H1 (cell line): ENCODE measurements at regions not wholly inside any gene's neighbourhood (a gene's known extent, or its start where the extent isn't known, plus 50 kb on each side); places are given as distances from the start of the nearest gene placed in this dataset.
A peak's percentile ranks its signal among the peaks of the same experiment; 100 is the strongest.

Source experiments
- CTCF ChIA-PET: fragments of 300-600 bp; sonication (Branson Sonifier 250); formaldehyde crosslinking; loops from one replicate; lab custom pipeline; 2021; ENCODE audit not compliant: partially characterized antibody; lab: Charles Lee
- POLR2A ChIA-PET: fragments of 300-600 bp; sonication (Branson Sonifier 250); formaldehyde crosslinking; loops from one replicate; lab custom pipeline; 2021; ENCODE audit warnings: inconsistent platforms; ENCODE audit not compliant: partially characterized antibody; lab: Charles Lee
- DNase-seq, 2 experiments: peaks; one replicate each; pipeline versions ENCODE4 v3.0.0 to v3.0.0-alpha.2; 2010 to 2022; ENCODE audit warnings: low spot score in 2 of 2, low read depth in 1 of 2, mixed read lengths in 1 of 2
- FAIRE-seq: peaks from 2 replicates; lab custom pipeline; 2011; peaks lifted over from hg19 to GRCh38; lab: Jason Lieb, UNC
- H2AFZ ChIP-seq: 2 replicates; pipeline ENCODE4 v1.8.1; 2012; ENCODE audit warnings: low read length, inconsistent platforms
- H2AK5ac ChIP-seq: 2 replicates; pipeline ENCODE4 v1.6.1; 2013; ENCODE audit warnings: low read depth, low read length
- H2BK120ac ChIP-seq: replicated peaks from 2 replicates; pipeline ENCODE3; 2013; ENCODE audit warnings: low read depth, low read length, inconsistent platforms
- H2BK12ac ChIP-seq: 2 replicates; pipeline ENCODE4 v1.6.1; 2013; ENCODE audit warnings: low read depth, low read length
- H2BK15ac ChIP-seq: 2 replicates; pipeline ENCODE4 v1.6.1; 2013; ENCODE audit warnings: low read length
- H2BK20ac ChIP-seq: 2 replicates; pipeline ENCODE4 v1.6.1; 2013; ENCODE audit warnings: low read length
- H2BK5ac ChIP-seq: 2 replicates; pipeline ENCODE4 v1.6.1; 2013; ENCODE audit warnings: low read depth, low read length
- H3K14ac ChIP-seq: 2 replicates; pipeline ENCODE4 v1.6.1; 2013; ENCODE audit warnings: inconsistent platforms; ENCODE audit not compliant: insufficient read length
- H3K18ac ChIP-seq: 2 replicates; pipeline ENCODE4 v1.6.1; 2013; ENCODE audit warnings: low read length; ENCODE audit errors: extremely low read depth
- H3K23ac ChIP-seq: 2 replicates; pipeline ENCODE4 v1.6.1; 2013; ENCODE audit warnings: inconsistent platforms; ENCODE audit not compliant: insufficient read length
- H3K23me2 ChIP-seq: 2 replicates; pipeline ENCODE4 v1.6.1; 2013; ENCODE audit warnings: low read depth, low read length
- H3K27ac ChIP-seq: 2 replicates; pipeline ENCODE4 v1.6.1; 2011; ENCODE audit warnings: low read depth, low read length, inconsistent platforms
- H3K27me3 ChIP-seq, 4 experiments: replicated peaks in 1 of 4; 1 replicate in 1 of 4; 2 replicates in 3 of 4; pipeline versions ENCODE4 v1.6.1 to v1.8.1; 2011 to 2013; ENCODE audit warnings: low read length in 3 of 4, mild to moderate bottlenecking in 3 of 4, inconsistent platforms in 2 of 4, mixed read lengths in 2 of 4, moderate library complexity in 1 of 4; ENCODE audit not compliant: control insufficient read depth in 3 of 4, insufficient read depth in 3 of 4; ENCODE audit errors: extremely low read depth in 1 of 4
- H3K36me3 ChIP-seq, 4 experiments: 2 replicates each; pipeline versions ENCODE4 v1.6.1 to v1.8.1; 2011 to 2013; ENCODE audit warnings: mild to moderate bottlenecking in 4 of 4, low read length in 3 of 4, moderate library complexity in 2 of 4, control low read depth in 1 of 4, inconsistent platforms in 1 of 4; ENCODE audit not compliant: insufficient read depth in 4 of 4, control insufficient read depth in 2 of 4
- H3K4ac ChIP-seq: replicated peaks from 2 replicates; pipeline ENCODE3; 2013; ENCODE audit warnings: low read length, low read depth, mixed read lengths, inconsistent platforms; ENCODE audit not compliant: insufficient read length
- H3K4me1 ChIP-seq, 4 experiments: replicated peaks in 1 of 4; 1 replicate in 1 of 4; 2 replicates in 3 of 4; pipeline versions ENCODE4 v1.6.1 to v1.8.1; 2011 to 2013; ENCODE audit warnings: low read length in 3 of 4, inconsistent platforms in 2 of 4, mixed read lengths in 1 of 4; ENCODE audit not compliant: insufficient read depth in 4 of 4, control insufficient read depth in 3 of 4
- H3K4me2 ChIP-seq, 2 experiments: 2 replicates each; pipeline versions ENCODE4 v1.6.1 to v1.8.1; 2011 to 2013; ENCODE audit warnings: low read depth in 2 of 2, low read length in 2 of 2, control low read depth in 1 of 2, inconsistent platforms in 1 of 2, mild to moderate bottlenecking in 1 of 2; ENCODE audit not compliant: insufficient read depth in 1 of 2
- H3K4me3 ChIP-seq, 4 experiments: fragments of 200-600, 300-600 bp in 1 of 4; sonication (generic), shearing (Covaris generic), sonication (Bioruptor Twin) in 1 of 4; 2 replicates each; pipeline versions ENCODE4 v1.5.1 to v1.8.1; 2011 to 2016; ENCODE audit warnings: low read length in 4 of 4, low read depth in 3 of 4, control low read depth in 2 of 4, inconsistent platforms in 2 of 4, mild to moderate bottlenecking in 2 of 4, mixed read lengths in 1 of 4, moderate library complexity in 1 of 4; ENCODE audit not compliant: insufficient read depth in 2 of 4; ENCODE audit errors: extremely low read depth in 1 of 4
- H3K56ac ChIP-seq: replicated peaks from 2 replicates; pipeline ENCODE3; 2013; ENCODE audit warnings: low read depth, mild to moderate bottlenecking, mixed read lengths, low read length, inconsistent platforms; ENCODE audit not compliant: insufficient read length
- H3K79me1 ChIP-seq: 2 replicates; pipeline ENCODE4 v1.6.1; 2013; ENCODE audit warnings: low read depth, low read length, control low read depth
- H3K79me2 ChIP-seq, 2 experiments: 2 replicates each; pipeline versions ENCODE4 v1.6.1 to v1.8.1; 2012 to 2013; ENCODE audit warnings: low read length in 2 of 2, mild to moderate bottlenecking in 2 of 2, inconsistent platforms in 1 of 2; ENCODE audit not compliant: insufficient read depth in 2 of 2, control insufficient read depth in 1 of 2
- H3K9ac ChIP-seq, 4 experiments: replicated peaks in 1 of 4; 1 replicate in 1 of 4; 2 replicates in 3 of 4; pipeline versions ENCODE4 v1.6.1 to v1.8.1; 2011 to 2013; ENCODE audit warnings: low read depth in 3 of 4, low read length in 3 of 4, control low read depth in 2 of 4, mild to moderate bottlenecking in 2 of 4, moderate library complexity in 2 of 4, inconsistent platforms in 1 of 4; ENCODE audit errors: extremely low read depth in 1 of 4
- H3K9me3 ChIP-seq, 2 experiments: 2 replicates each; pipeline versions ENCODE4 v1.6.1 to v1.8.1; 2012 to 2013; ENCODE audit warnings: mild to moderate bottlenecking in 2 of 2, moderate library complexity in 2 of 2, control low read depth in 1 of 2, inconsistent platforms in 1 of 2, low read depth in 1 of 2, low read length in 1 of 2, mixed read lengths in 1 of 2; ENCODE audit not compliant: insufficient read depth in 2 of 2
- H4K20me1 ChIP-seq, 2 experiments: replicated peaks in 1 of 2; 2 replicates each; pipeline versions ENCODE3 to v1.8.1; 2011 to 2013; ENCODE audit warnings: inconsistent platforms in 2 of 2, low read length in 2 of 2, mild to moderate bottlenecking in 1 of 2; ENCODE audit not compliant: insufficient read depth in 2 of 2, control insufficient read depth in 1 of 2
- H4K5ac ChIP-seq: 2 replicates; pipeline ENCODE4 v1.6.1; 2013; ENCODE audit warnings: low read length, low read depth, mixed read lengths, inconsistent platforms; ENCODE audit not compliant: insufficient read length
- H4K8ac ChIP-seq: 2 replicates; pipeline ENCODE4 v1.8.0; 2013; ENCODE audit warnings: mild to moderate bottlenecking, moderate library complexity, low read length, inconsistent platforms; ENCODE audit not compliant: insufficient read depth; ENCODE audit errors: extremely low read depth
- H4K91ac ChIP-seq: replicated peaks from 2 replicates; pipeline ENCODE3; 2013; ENCODE audit warnings: low read length, mixed read lengths, inconsistent platforms; ENCODE audit not compliant: insufficient read length
- BACH1 ChIP-seq: IDR thresholded peaks from 2 replicates; pipeline ENCODE4 v1.6.1; 2012; ENCODE audit warnings: low read length, improper control_type of control experiment
- CBX5 ChIP-seq: fragments of 300-800, 300-1000 bp; sonication (generic); IDR thresholded peaks from 2 replicates; pipeline ENCODE4 v1.7.1; 2016; ENCODE audit warnings: antibody characterized with exemption, low read length, low read depth
- KDM1A ChIP-seq: fragments of 200-600, 300-600 bp; sonication (generic); IDR thresholded peaks from 2 replicates; pipeline ENCODE4 v1.7.1; 2016; ENCODE audit warnings: mild to moderate bottlenecking, low read length, borderline replicate concordance
- MAFK ChIP-seq: IDR thresholded peaks from 2 replicates; pipeline ENCODE4 v1.6.1; 2012; ENCODE audit warnings: low read depth, mild to moderate bottlenecking, improper control_type of control experiment, low read length
- RFX5 ChIP-seq: IDR thresholded peaks from 2 replicates; pipeline ENCODE4 v1.6.1; 2011; ENCODE audit warnings: low read depth, low read length, improper control_type of control experiment, borderline replicate concordance
- WGBS, 2 experiments: shearing (Covaris generic) in 1 of 2; methylation state at CpG; one replicate each; pipeline versions ENCODE4 v1.1.6 to v1.1.7; 2013 to 2015; ENCODE audit warnings: low lambda C conversion rate in 2 of 2, mixed read lengths in 2 of 2, inconsistent platforms in 1 of 2, low coverage in 1 of 2, missing lambda C conversion rate in 1 of 2; ENCODE audit not compliant: insufficient replicate concordance in 2 of 2, insufficient coverage in 1 of 2, insufficient read length in 1 of 2; ENCODE audit errors: extremely low coverage in 1 of 2, missing lambda C conversion rate in 1 of 2; 5-methylcytosine and 5-hydroxymethylcytosine counted together

DNA sequence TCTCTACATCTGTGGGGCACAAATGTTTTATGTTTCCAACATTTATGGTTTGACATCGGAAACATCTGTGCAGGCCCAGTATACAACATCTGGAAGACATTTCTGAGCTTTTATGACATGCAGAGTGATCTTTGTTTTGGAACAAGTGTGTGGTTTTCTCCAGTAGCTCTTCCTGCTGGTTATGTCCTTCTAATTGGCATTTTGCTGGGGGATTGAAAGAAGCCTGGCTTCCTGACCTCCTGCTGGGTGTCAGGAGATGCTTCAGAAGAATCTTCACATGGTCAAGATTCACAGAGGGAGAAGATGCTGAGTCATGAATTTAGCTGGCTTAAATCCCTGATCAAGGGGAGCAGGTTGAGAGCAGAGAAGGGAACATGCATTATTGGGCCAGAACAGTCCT lies 279.5 kb upstream of the MYOCD start:
- Histone ChIP-seq H3K56ac (no peak overlapping the region), H3K4ac (no peak overlapping the region), H3K4me2 (no peak overlapping the region), H3K79me2 (no peaks in the 10 kb centered on the region), H2AK5ac (no peak overlapping the region), H2BK20ac (no peak overlapping the region), H3K4me1 (no peaks in the 10 kb centered on the region), H2BK15ac (no peak overlapping the region), H3K36me3 (no peaks in the 10 kb centered on the region), H2BK12ac (no peak overlapping the region), H3K23me2 (no peaks in the 10 kb centered on the region), H2BK5ac (no peak overlapping the region), H3K18ac (no peak overlapping the region), H3K23ac (no peak overlapping the region), H3K27ac (no peak overlapping the region), H3K27me3 (no peaks in the 10 kb centered on the region), H3K9ac (no peak overlapping the region), H4K5ac (no peak overlapping the region), H4K8ac (no peak overlapping the region), H4K20me1 (no peaks in the 10 kb centered on the region), H3K4me3 (no peak overlapping the region), H2BK120ac (no peak overlapping the region), H3K9me3 (no peaks in the 10 kb centered on the region; a peak in 1 of 4 replicates), H2AFZ (no peak overlapping the region), H3K79me1 (no peaks in the 10 kb centered on the region), H3K14ac (no peak overlapping the region), H4K91ac (no peak overlapping the region)
- POLR2A ChIA-PET = no interaction called here
- DNase-seq (no peak), FAIRE-seq (no peak)
- TF ChIP-seq CBX5 (no peak), KDM1A (no peak), MAFK (peak; percentile 66), RFX5 (no peak), BACH1 (peak; percentile 68)
- WGBS, 2 experiments = 94% methylated on average over 1 of the region's 1 CpG; no CpG with 5 or more reads in 1 of the 2 experiments
- CTCF ChIA-PET = interaction anchor here (1.8 to 2.0 kb wide), 2 partner anchors 10 to 240 kb away, joined by 3 to 13 read pairs; no protein-coding TSS in a partner anchor
